ENCODE measurements at regions not wholly inside any gene's neighbourhood (a gene's known extent, or its start where the extent isn't known, plus 50 kb on each side); places are given as distances from the start of the nearest gene placed in this dataset.

DNA sequence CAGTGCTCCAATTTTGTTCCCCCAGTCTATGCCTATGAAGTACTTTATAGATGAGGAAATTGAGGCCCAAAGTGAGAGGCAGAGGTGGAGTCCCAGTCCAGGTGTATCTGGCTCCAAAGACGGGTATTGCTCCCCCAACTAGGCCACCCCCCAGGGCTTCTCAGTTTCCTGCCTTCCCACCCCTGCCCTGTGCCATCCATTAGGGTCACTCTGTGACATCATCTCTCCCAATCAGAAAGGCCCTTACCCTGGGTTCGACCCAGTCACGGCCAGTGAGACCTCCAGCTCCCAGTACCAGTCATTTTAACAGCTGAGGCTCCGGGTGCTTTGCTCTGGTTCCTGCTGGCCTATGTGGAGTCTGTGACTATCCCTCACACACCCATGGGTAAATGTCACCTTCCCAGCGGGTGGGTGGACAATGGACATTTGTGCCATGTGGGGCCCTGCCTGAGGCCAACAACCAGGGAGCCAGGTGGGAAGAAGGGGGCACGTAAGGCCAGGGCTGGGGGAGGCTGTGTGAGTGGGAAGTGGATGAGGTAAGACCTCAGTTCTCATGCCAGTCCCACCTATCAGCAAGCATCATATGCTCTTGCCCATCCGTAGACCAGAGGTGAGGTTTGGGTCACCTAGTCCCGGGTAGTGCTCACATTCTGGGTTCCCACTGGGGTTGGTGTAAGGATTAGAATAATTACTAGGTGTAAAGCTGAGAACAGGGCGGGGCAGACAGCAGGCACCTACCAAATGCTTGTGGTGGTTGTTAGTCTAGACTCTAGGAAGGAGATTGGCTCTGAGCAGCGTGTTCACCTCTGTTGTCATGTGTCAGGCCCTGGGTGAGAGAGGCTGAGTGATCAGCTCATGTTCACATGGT, 685.9 kb downstream of the MATN1 start:
- no peak for DNase-seq

DNA sequence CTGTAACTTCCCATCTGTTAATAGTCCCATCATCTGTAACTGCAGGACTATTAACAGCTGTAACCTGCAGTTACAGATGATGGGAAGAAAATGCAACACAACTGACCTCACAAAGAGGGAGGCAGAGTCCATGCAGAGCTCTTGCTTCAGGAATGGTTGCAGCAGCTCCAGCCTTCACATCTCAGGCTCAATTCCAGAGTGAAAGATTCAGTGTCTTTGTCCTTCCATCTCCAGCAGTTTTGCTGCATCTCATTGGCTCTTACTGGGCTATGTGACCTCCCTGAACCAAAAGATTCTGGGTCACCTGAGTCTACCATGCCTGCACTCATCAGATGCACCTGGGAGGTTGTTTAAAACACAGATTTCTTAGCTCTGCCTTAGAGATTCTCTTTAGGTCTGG, 686.7 kb downstream of the MATN1 start:
- DNase-seq = no peak

DNA sequence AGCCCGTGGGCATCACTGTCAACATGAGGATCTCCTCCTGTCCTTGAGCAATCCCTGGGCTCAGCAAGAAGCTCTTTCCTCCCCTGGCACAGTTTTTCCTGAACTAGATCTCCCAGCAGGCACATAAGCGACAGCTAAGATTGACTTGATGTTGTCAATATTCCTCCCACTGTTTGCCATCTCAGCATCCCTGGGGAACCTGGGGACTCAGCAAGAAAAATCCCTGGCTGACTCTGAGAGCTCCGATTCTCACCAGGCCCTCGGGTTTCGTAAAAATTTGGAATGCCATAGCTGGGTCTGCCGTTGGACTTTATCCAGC, 687.2 kb downstream of the MATN1 start:
- DNase-seq = no peak

DNA sequence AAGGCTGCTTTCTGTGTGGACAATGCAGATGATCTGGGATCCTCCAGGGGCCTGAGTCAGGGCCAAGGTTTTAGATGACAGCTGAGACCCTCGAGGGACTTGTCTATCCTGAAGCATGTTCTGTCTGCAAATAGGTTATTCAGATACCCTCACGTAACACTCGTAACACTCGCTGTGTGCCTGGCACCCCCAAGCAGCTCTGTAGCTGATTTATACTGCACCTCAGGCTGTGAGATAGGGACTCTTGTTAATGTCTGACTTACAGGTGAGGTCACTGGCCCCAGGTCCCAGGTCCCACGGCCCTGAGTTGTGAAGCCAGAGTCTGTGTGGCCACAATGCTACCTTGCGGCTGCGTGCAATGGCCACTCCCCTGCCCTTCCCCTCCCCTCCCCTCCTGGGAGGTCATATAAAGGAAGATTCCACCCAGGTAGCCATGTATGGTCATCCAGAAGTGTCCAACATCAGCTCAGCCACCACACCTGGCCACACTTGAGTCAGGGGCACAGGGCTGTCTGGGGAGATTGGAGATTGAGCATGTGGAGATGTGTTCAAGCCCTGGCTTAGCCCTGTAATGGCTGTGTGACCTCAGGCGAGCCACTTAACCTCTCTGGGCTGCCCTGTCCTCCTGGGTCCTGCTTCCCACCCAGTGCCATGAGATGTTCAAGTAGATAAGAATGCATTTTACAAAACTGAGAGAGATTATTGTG, 687.7 kb downstream of the MATN1 start:
- no peak for DNase-seq

DNA sequence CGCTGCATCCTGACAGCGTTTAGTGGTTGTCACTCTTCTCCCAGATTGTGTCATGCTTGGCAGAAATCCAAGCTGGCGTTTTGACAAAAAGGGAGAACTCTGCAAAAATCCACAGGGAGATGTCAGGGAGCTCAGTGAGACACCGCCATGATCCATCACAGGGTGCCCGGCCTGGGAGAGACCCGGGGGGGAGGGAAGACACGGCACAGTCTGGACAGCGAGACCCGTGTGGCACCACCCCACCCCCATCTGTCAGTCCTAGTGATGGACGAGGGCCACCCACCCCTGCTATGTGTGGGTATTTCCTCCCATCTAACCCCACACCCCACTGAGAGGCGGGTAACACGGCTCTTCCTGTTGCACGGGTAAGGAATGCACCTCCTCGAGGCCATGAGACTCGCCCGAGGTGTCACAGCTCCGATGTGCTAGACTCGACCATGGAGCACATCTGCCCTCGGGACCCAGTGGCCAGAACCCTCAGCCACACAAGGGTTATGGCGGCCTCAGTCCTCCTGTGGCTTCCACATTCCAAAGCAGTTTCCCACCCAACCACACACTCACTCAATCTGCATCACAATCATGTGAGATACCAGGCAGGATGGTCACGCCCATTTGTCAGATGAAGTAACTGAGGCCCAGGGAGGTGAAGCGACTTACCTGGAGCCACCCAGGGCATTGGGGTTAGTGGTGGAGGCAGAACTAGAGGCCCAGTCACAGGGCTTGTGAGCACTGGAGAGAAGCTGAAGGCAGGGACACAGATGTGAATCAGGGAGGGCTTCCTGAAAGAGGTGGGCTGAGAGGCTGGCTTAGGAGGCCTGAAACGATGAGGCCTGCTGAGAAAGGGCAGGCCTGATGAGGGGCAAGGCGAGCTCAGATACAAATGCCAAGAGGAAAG, 688.5 kb downstream of the MATN1 start:
- no peak for DNase-seq

DNA sequence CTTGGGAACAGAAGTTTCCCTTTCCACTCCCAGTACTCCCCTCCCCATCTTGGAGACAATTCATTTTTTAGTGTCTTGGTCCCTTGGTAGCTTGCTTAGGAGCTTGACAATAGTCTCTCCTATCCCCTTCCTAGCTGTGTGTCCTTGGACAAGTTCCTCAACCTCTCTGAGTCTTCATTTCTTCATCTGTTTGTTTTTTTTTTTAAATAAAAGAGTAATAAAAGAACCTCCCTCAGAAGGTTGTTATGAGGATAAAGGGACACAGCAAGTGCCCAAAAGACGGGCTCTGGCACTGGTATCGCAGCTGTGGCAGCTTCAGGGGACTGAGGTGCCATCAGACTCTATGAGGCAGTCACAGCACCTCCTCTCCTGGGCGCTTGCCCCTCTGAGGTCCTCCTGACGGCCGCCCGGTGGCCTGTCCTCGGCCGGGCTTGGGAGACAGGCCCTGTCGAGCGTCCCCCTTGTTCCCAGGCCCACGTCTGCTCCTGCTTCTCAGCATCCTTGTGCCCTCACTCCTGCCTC, 689.2 kb downstream of the MATN1 start:
- no peak for DNase-seq

DNA sequence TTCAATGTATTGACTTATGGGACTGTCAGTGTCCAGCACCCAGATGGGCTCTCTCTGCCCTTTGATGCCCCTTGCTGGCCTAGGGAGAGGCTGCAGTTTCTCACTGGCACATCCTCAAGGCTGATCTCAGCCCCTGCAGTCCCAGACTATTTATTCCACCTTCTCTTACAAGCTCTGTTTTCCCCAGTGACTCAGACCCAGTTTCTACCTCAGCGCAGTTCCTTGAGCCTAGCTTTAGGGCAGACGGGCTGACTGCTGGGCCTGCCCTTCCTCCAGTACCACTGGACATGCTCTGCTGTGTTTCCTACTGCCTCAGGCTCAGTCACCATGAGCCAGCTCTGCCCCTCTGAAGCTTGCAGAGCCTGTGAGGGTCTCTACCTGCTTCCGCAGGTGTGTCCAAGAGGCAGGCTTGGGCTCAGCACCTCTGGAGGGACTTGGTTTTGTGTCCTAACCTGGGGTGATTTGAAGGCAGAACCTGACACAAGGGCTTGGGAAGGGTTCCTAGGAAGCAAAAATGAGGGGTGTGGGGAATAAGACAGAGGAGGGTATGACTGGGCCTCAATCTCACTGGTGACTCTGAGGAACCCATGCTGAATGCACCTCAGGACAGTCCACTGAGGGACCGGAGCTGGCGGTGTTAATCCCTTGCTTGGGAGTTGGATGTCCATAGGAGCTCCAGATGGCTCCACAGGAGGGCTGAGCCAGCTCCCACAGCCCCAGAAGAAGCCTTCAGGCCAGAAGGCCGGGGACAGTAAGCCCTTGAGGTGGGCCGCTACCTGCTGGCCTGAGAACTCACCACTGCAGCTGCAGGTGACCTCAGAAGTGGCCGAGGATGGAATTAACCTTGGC, 689.9 kb downstream of the MATN1 start:
- no peak for DNase-seq

DNA sequence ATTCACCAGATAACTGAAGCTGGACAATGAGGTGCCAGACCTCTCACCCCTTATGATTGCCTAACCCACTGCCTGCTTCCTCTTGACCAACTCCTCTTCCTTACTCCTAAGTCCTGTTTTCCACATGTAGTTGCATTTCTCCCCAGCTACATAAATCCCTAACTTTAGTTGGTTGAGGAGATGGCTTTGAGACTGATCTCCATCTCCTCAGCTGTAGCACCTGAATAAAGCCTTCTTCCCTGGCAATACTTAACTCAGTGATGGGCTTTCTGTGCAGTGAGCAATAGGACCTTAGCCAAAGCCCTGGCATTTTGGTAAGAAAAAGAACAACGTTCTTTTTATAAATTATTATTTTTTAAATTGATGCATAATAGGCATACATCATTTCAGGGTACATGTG, 691.1 kb downstream of the MATN1 start:
- no peak for DNase-seq

DNA sequence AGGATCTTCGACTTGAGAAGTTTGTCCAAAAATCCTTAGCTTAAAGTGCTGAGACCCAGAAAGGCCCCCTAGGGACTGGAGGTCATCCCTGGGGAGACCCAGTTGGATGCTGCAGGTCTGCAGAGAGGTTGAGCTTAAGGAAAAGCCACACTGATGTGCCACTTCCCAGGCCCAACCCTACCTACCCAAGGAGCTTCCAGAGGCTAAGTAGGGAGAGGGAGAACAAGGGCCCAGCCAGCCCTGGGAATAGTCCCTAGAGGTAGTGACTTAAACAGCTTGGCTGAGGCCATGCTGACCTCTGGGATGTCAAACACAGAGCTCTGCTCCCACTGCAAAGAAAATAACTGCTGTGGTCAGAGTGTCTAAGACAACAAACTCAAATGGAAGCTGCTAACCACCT, 693.7 kb downstream of the MATN1 start:
- DNase-seq = no peak

DNA sequence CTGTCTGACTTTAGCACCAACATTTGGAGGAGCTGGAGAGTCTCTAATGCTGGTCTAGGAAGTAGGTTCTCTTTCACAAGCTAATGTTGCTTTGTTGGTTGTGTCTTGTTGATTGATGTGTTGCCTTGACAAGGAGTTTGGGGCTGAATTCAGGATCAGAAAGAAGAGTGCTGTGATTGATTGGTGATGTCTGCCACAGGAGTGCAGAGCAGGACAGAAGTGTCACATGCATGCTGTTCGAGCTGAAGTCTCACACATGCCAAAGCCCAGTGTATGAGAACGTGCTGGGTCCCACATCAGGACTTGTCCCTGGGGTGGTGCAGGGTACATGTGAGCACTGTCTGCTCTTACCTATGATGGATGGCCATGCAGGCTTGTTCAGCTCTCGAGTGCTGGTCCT, 694.4 kb downstream of the MATN1 start:
- DNase-seq = no peak

DNA sequence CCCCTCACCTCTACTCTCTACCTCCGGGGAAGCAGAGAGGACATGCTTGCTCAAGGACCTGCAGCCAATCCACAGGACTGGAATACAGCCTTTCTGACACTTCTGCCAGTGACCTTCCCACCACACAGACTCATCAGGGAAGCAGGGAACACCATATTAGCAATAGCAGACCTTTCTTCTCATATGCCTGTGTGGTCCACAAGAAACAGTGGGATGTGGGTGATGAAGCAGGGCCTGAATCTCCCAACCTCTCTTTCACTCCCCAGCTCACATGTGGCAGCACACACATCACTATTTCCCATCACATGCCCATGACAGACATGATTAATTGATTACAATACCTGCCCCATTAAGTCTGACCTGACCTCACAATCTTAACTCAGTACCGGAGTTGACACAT, 695.1 kb downstream of the MATN1 start:
- no peak for DNase-seq

DNA sequence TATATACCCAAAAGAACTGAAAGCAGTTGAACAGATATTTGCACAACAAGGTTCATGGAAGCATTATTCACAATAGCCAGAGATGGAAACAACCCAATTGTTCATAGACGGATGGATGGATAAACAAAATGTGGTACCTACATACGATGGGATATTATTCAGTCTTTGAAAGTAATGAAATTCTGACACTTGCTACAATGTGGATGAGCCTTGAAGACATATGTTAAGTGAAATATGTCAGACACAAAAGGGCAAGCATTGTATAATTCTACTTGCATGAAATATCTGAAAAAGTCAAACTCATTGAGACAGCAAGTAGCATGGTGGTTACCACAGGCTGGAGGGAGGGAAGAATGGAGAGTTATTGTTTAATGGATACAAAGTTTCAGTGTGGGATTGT, 696.1 kb downstream of the MATN1 start:
- no peak for DNase-seq

DNA sequence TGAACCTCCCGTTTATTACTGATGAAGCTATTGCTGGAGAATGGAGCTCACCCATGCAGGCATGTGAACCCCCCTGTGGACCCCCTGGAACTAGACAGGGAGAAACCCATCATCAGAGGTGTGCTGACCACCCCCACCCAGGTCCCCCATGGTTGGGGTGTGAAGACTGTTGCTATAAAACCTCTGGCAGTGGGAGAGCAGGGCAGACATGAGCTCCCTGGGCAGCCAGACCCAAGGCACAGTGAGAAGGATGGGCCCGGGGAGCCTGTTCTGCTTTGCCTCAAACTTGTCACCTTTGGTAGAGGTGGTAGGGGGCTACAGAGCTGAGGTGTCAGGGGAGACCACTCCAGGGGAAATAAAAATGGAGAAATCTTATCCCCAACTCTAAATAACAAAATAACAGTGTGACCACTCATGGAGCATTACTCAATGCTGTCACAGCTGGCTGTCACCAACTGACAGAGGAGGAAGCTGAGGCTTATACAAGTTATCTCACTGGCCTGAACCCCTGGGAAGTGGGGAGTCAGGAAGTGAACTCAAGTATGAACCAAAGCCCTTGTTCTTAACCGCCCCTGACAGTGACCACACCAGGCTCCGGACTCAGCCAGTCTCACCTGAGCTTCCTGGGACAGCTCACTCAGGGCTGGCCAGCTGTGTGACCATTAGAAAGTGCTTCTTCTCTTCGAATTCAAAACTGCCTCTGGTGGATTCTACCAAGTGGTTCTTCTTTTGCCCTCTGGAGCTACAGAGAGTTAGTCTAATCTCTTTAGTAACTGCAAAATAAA, 698.8 kb downstream of the MATN1 start:
- no peak for DNase-seq

DNA sequence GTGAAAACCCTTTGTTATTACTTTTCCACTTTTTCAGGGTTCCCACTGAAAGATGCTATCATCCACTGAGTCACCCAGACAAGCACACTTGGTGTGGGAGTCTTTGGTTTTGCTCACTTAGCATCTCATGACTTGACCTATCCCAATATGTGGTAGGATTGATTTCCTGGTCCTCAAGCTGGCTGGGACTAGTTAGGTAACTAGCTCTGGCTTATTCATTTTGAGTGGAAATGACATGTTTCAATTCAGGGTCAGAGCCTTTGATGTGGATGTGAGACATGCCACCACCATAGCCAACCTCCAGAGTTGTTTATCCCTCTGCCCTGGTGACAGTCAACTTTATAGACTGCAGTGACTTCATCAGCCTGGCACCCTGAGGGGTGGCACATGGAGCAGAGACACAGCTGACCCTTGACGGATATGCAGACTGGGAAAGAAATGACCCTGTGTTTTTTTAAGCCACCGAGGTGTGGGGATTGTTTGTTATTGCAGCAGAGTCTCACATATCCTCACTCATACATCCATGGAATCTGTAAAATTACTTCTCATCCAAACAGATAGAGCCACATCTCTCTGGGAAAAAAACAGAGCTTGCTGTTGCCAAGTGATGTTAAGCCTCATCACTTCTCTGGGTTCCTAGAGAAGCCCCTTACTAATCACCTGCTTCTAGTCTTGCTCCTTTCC, 699.9 kb downstream of the MATN1 start:
- DNase-seq = no peak

DNA sequence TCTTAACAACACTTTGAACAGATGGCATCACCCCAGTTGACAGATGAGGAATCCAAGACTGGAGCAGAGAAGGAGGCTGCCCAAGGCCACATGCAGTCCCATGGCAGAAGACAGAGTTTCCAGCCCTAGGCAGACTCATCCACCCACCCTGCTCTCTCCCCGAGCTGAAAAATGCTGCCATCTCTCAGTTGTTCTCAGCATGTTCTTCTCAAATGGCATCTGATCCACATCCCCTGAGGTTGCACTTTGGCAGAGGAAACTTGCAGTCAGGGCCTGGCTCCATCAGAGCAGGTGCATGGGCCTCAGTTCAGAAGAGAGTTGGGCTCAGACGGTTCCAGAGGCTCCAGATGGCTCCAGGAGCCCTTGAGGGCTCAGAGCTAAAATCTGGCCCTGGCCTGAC, 709.4 kb downstream of the MATN1 start:
- no peak for DNase-seq

DNA sequence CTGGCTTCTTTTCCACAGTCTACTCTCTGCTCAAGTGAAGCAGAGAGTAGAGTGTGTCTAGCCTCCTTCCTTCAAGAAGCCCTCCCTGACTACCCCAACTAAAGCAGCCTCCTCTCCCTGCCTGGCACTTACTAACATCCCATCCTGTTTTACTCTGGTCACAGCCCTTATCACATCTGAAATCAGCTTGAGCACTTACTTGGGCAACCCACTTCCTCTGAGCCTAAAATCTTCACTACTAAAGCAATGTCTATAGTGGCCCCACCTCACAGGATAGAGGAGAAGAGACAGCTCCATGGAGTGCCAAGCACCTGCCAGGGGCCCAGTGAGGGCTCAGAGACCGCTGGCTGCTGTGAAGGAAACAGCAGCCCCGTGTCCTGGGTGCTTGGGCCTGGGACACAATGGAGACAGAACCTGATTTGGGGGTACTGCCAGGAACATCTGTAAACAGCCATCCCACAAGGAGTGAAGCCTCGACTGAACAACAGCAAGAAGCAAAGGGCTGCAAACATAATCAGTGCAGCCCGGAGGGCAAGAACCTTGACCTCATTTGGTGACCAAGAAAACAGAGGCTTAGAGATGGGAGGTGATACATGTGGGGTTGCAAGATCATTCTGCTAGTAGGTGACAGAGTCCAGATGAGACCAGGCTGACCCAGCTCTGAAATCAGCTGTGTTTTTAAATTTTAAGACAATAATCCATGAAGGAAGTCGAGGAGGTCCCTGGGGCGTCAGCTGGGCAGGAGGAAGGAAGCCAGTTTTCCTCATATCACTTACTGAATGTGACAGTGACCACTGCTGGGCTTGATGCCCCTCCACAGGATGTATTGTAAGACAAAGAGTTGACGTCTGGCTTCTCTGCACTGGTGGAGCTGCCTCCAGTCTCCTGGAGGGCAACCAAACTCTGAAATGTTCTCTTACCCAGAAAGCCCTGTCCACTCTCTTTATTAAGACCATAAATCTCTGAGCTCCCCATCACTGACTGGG, 710.6 kb downstream of the MATN1 start:
- no peak for DNase-seq

DNA sequence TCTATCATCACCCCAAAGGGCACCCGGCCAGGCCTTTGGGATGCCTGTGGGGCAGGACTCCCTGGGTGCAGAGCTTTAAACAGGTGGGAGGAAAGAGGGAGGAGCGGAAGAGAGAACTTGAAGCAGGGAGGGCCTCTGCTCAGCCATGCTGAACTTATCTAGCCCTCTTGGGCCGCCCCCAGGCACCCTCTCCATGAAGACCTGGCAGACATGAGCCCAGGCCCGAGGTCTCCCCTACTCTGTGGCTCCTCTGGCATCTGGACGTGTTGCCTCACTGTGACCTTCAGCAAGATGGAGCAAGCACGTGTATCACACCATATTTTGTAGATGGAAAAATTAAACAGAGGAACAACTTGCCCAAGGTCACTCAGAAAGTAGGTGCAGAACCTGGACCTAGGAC, 711.4 kb downstream of the MATN1 start:
- no peak for DNase-seq

DNA sequence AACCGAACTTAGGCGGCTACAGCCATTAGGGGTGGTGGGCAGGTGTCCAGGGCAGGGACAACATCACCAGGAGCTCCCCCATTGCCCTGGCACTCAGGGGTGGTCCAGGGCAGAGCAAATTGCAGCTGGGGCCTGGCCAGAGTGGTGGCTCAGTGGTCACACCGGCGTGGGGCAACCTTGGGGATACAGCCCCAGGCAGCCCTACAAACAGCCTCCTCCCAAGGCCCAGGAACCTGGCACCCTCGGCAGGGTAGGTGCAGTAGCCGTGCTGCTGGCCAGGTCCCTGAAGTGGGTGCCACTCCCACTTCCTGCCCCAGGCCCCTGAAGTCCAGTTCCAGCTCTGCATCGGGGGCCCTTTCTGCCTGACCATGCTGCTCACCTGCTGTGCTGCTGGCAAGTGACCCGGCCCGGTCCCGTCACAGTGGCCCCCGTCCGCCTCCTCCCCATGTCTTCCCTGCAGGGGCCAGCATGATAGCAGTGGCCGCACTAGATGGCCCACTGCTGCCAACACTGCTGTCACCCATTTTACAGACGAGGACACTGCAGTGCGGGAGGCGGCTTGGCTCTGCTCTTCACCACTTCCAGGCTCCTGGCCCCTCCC, 712.8 kb downstream of the MATN1 start:
- DNase-seq = no peak

DNA sequence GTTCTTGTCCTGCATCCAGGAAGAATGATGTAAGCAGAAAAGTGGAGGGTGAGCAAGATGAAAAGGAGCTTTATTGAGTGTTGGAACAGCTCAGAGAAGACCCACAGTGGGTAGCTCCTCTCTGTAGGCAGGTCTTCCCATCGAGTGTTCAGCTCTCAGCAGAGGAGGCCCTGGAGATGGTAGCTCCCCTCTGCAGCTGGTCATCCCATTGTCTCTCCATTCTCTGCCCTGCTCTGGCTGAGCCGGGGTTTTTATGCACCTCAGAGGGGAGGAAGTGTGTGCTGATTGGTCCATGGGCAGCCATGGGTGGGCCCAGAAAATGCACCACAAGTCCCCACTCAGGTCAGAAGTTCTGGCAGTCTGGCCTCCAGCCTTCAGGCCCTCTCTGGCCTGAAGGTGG, 713.7 kb downstream of the MATN1 start:
- DNase-seq = no peak
